ENCODE measurements at regions not wholly inside any gene's neighbourhood (a gene's known extent, or its start where the extent isn't known, plus 50 kb on each side); places are given as distances from the start of the nearest gene placed in this dataset.

- Histone ChIP-seq H3K4me2 (ENCODE audit: low read depth, low read length) (no peak overlapping the region), H3K9me3 (replicated peaks; ENCODE audit: insufficient read depth, low read length) (no peaks in the 10 kb centered on the region; the same call in 1 of the 2 replicates), H3K79me2 (ENCODE audit: low read length) (no peaks in the 10 kb centered on the region), H4K20me1 (ENCODE audit: insufficient read depth, low read length) (no peaks in the 10 kb centered on the region), H3K27ac (ENCODE audit: low read length) (no peak overlapping the region), H2AFZ (ENCODE audit: low read length) (no peak overlapping the region), H3K27me3 (replicated peaks; ENCODE audit: insufficient read depth, low read length) (no peaks in the 10 kb centered on the region), H3K9ac (ENCODE audit: low read length) (no peak overlapping the region), H3K4me3 (ENCODE audit: low read length) (no peak overlapping the region), H3K4me1 (ENCODE audit: low read length) (no peaks in the 10 kb centered on the region), H3F3A (ENCODE audit: insufficient read depth, low read length) (no peaks in the 10 kb centered on the region), H3K9me2 (replicated peaks; ENCODE audit: insufficient read depth, low read length) (no peaks in the 10 kb centered on the region), H3K36me3 (replicated peaks; ENCODE audit: insufficient read depth, low read length) (no peaks in the 10 kb centered on the region)
- DNase-seq = no peak
- TF ChIP-seq, protein P1, sequence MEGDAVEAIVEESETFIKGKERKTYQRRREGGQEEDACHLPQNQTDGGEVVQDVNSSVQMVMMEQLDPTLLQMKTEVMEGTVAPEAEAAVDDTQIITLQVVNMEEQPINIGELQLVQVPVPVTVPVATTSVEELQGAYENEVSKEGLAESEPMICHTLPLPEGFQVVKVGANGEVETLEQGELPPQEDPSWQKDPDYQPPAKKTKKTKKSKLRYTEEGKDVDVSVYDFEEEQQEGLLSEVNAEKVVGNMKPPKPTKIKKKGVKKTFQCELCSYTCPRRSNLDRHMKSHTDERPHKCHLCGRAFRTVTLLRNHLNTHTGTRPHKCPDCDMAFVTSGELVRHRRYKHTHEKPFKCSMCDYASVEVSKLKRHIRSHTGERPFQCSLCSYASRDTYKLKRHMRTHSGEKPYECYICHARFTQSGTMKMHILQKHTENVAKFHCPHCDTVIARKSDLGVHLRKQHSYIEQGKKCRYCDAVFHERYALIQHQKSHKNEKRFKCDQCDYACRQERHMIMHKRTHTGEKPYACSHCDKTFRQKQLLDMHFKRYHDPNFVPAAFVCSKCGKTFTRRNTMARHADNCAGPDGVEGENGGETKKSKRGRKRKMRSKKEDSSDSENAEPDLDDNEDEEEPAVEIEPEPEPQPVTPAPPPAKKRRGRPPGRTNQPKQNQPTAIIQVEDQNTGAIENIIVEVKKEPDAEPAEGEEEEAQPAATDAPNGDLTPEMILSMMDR (IDR thresholded peaks at IDR 0.05; ENCODE audit: low read length) = no peak
- TF ChIP-seq EZH2phosphoT487 (IDR thresholded peaks at IDR 0.05; ENCODE audit: low read length) (no peak), EZH2 (optimal IDR thresholded peaks at IDR 0.05; ENCODE audit: low read depth, low read length) (no peak)
Observed at GRCh38 chr10:29166713-29167112, 122.2 kb upstream of the LYZL1 start.

GRCh38 chr10:29169021-29169420, 119.8 kb upstream of the LYZL1 start:
- Histone ChIP-seq H3K9ac (ENCODE audit: low read length) (no peak overlapping the region), H3K9me3 (replicated peaks; ENCODE audit: insufficient read depth, low read length) (no peaks in the 10 kb centered on the region; the same call in 1 of the 2 replicates), H3K27ac (ENCODE audit: low read length) (no peak overlapping the region), H4K20me1 (ENCODE audit: insufficient read depth, low read length) (no peaks in the 10 kb centered on the region), H3K4me1 (ENCODE audit: low read length) (no peaks in the 10 kb centered on the region), H3K4me2 (ENCODE audit: low read depth, low read length) (no peak overlapping the region), H3K79me2 (ENCODE audit: low read length) (no peaks in the 10 kb centered on the region), H3K36me3 (replicated peaks; ENCODE audit: insufficient read depth, low read length) (no peaks in the 10 kb centered on the region), H3K9me2 (replicated peaks; ENCODE audit: insufficient read depth, low read length) (no peaks in the 10 kb centered on the region), H3K4me3 (ENCODE audit: low read length) (no peak overlapping the region), H2AFZ (ENCODE audit: low read length) (no peak overlapping the region), H3F3A (ENCODE audit: insufficient read depth, low read length) (no peaks in the 10 kb centered on the region), H3K27me3 (replicated peaks; ENCODE audit: insufficient read depth, low read length) (no peaks in the 10 kb centered on the region)
- no peak for DNase-seq
- TF ChIP-seq EZH2 (optimal IDR thresholded peaks at IDR 0.05; ENCODE audit: low read depth, low read length) (no peak), EZH2phosphoT487 (IDR thresholded peaks at IDR 0.05; ENCODE audit: low read length) (no peak)
- TF ChIP-seq, protein P1 (IDR thresholded peaks at IDR 0.05; ENCODE audit: low read length) = no peak

- Histone ChIP-seq H4K20me1 (ENCODE audit: insufficient read depth, low read length) (no peaks in the 10 kb centered on the region), H3K27me3 (replicated peaks; ENCODE audit: insufficient read depth, low read length) (no peaks in the 10 kb centered on the region), H3K4me2 (ENCODE audit: low read depth, low read length) (no peak overlapping the region), H3F3A (ENCODE audit: insufficient read depth, low read length) (no peaks in the 10 kb centered on the region), H3K36me3 (replicated peaks; ENCODE audit: insufficient read depth, low read length) (no peaks in the 10 kb centered on the region), H2AFZ (ENCODE audit: low read length) (no peak overlapping the region), H3K9ac (ENCODE audit: low read length) (no peak overlapping the region), H3K4me1 (ENCODE audit: low read length) (no peaks in the 10 kb centered on the region), H3K27ac (ENCODE audit: low read length) (no peak overlapping the region), H3K9me3 (replicated peaks; ENCODE audit: insufficient read depth, low read length) (no peaks in the 10 kb centered on the region; the same call in 1 of the 2 replicates), H3K4me3 (ENCODE audit: low read length) (no peak overlapping the region), H3K79me2 (ENCODE audit: low read length) (no peaks in the 10 kb centered on the region), H3K9me2 (replicated peaks; ENCODE audit: insufficient read depth, low read length) (no peaks in the 10 kb centered on the region)
- no peak for DNase-seq
- TF ChIP-seq EZH2phosphoT487 (IDR thresholded peaks at IDR 0.05; ENCODE audit: low read length) (no peak), EZH2 (optimal IDR thresholded peaks at IDR 0.05; ENCODE audit: low read depth, low read length) (no peak)
- TF ChIP-seq, protein P1 (IDR thresholded peaks at IDR 0.05; ENCODE audit: low read length) = no peak
Observed at GRCh38 chr10:29171717-29172116, 117.2 kb upstream of the LYZL1 start.
